ENCODE measurements at regions not wholly inside any gene's neighbourhood (a gene's known extent, or its start where the extent isn't known, plus 50 kb on each side); places are given as distances from the start of the nearest gene placed in this dataset.

- TF ChIP-seq AFF4 (CRISPR knock-in tag; IDR thresholded peaks at IDR 0.05; ENCODE audit: borderline replicate concordance) (no peak), SOX15 (CRISPR knock-in tag; IDR thresholded peaks at IDR 0.05) (no peak), JAZF1 (CRISPR knock-in tag; IDR thresholded peaks at IDR 0.05) (no peak), ZNF512 (CRISPR knock-in tag; IDR thresholded peaks at IDR 0.05; ENCODE audit: borderline replicate concordance) (no peak), MAX (CRISPR knock-in tag; IDR thresholded peaks at IDR 0.05) (no peak), ATF3 (CRISPR knock-in tag; conservative IDR thresholded peaks at IDR 0.05) (no peak), FOXP1 (CRISPR knock-in tag; IDR thresholded peaks at IDR 0.05; ENCODE audit: borderline replicate concordance) (no peak), ZNF423 (CRISPR knock-in tag; IDR thresholded peaks at IDR 0.05) (no peak), MYBL2 (CRISPR knock-in tag; IDR thresholded peaks at IDR 0.05) (no peak), CREB1 (CRISPR knock-in tag; IDR thresholded peaks at IDR 0.05) (no peak), PRDM15 (CRISPR knock-in tag; IDR thresholded peaks at IDR 0.05) (no peak), SMAD4 (CRISPR knock-in tag; IDR thresholded peaks at IDR 0.05) (no peak)
These were observed 101.0 kb downstream of the NRN1 start (continued) for GRCh38 chr6:5905431-5906339.

- Mint-ChIP-seq H3K9me3 (no peaks in the 10 kb centered on the region), H3K4me1 (0 out of 2 replicates have a peak, but pooled peaks cover 2% of the 10 kb centered on the region)
These were observed 102.2 kb downstream of the NRN1 start for GRCh38 chr6:5904532-5904931.

More at GRCh38 chr6:5904532-5904931, 102.2 kb downstream of the NRN1 start:
- CTCF ChIA-PET, result no interaction called here
- Mint-ChIP-seq H3K27ac (no peak overlapping the region), H3K4me3 (no peak overlapping the region), H3K36me3 (no peaks in the 10 kb centered on the region), H3K27me3 (ENCODE audit: low read depth) (no peaks in the 10 kb centered on the region; the same call in 1 of the 2 replicates)
- TF ChIP-seq NR2C2 (CRISPR knock-in tag; IDR thresholded peaks at IDR 0.05) (no peak), ELF4 (CRISPR knock-in tag; IDR thresholded peaks at IDR 0.05; ENCODE audit: low read depth) (no peak), RORB (CRISPR knock-in tag; IDR thresholded peaks at IDR 0.05) (no peak), E2F4 (CRISPR knock-in tag; IDR thresholded peaks at IDR 0.05; ENCODE audit: borderline replicate concordance, low read depth) (no peak), MAX (CRISPR knock-in tag; IDR thresholded peaks at IDR 0.05) (no peak), NFYB (CRISPR knock-in tag; conservative IDR thresholded peaks at IDR 0.05; ENCODE audit: low read depth) (no peak), E2F1 (CRISPR knock-in tag; IDR thresholded peaks at IDR 0.05) (no peak), ZNF396 (CRISPR knock-in tag; IDR thresholded peaks at IDR 0.05; ENCODE audit: borderline replicate concordance) (no peak), AR (CRISPR knock-in tag; IDR thresholded peaks at IDR 0.05) (no peak)
- ATAC-seq, result no peak
- DNase-seq (ENCODE audit: low spot score), result no peak
- POLR2A ChIA-PET, result no interaction called here

All from WTC11 (cell line).